Esophagus muscularis mucosa (tissue), 3 donors: ENCODE measurements at regions not wholly inside any gene's neighbourhood (a gene's known extent, or its start where the extent isn't known, plus 50 kb on each side); places are given as distances from the start of the nearest gene placed in this dataset.

Source experiments
- POLR2A ChIP-seq: fragments of 450-650 bp; IDR thresholded peaks from one replicate; pipeline ENCODE4 v1.6.1; 2017; ENCODE audit warnings: antibody characterized with exemption, moderate library complexity, mild to moderate bottlenecking, low read depth
- POLR2AphosphoS5 ChIP-seq, 2 donors: sonication (generic); formaldehyde crosslinking; IDR thresholded peaks; one replicate each; pipeline ENCODE4 v1.6.1; 2017; ENCODE audit warnings: antibody characterized with exemption in 2 of 2
- TF ChIP-seq, protein P1 (sequence below), 3 experiments: fragments of 200-600 bp in 2 of 3; fragments of 450-650 bp in 1 of 3; sonication (generic) in 2 of 3; IDR thresholded peaks; one replicate each; pipeline ENCODE4 v1.5.1; 2017 to 2019; ENCODE audit warnings: antibody characterized with exemption in 3 of 3, mild to moderate bottlenecking in 2 of 3, moderate library complexity in 1 of 3

DNA sequence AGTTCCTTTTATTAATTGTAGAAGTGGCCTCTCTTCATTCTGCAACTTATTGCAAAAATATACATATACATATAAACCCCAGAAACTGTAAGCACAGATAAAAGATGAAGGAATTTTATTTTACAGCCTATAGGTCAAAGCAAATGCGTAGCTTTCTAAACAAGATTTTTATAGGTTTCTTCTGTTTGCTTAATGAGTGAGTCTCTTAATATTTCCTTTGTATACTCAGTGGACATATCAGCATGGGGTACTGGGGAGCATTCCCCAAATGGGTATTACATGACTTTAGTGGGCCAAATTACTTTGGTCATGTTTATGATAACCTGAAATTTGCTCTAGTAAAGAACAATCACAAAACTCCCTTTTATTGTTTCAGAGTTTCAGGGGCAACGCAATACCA is 1698.6 kb upstream of the IGFBP7 start:
- TF ChIP-seq, protein P1, sequence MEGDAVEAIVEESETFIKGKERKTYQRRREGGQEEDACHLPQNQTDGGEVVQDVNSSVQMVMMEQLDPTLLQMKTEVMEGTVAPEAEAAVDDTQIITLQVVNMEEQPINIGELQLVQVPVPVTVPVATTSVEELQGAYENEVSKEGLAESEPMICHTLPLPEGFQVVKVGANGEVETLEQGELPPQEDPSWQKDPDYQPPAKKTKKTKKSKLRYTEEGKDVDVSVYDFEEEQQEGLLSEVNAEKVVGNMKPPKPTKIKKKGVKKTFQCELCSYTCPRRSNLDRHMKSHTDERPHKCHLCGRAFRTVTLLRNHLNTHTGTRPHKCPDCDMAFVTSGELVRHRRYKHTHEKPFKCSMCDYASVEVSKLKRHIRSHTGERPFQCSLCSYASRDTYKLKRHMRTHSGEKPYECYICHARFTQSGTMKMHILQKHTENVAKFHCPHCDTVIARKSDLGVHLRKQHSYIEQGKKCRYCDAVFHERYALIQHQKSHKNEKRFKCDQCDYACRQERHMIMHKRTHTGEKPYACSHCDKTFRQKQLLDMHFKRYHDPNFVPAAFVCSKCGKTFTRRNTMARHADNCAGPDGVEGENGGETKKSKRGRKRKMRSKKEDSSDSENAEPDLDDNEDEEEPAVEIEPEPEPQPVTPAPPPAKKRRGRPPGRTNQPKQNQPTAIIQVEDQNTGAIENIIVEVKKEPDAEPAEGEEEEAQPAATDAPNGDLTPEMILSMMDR (IDR thresholded peaks at IDR 0.05), result no peak
- TF ChIP-seq POLR2AphosphoS5 (IDR thresholded peaks at IDR 0.05) (no peak), POLR2A (no peak)
